Astrocyte (in vitro differentiated cells and primary cell): ENCODE measurements at regions not wholly inside any gene's neighbourhood (a gene's known extent, or its start where the extent isn't known, plus 50 kb on each side); places are given as distances from the start of the nearest gene placed in this dataset.

ENCODE experiments used
- DNase-seq: peaks from one replicate; pipeline ENCODE4 v3.0.0-alpha.2; 2010; ENCODE audit warnings: low read depth
- FAIRE-seq: peaks from 2 replicates; lab custom pipeline; 2011; peaks lifted over from hg19 to GRCh38; lab: Jason Lieb, UNC
- H2AFZ ChIP-seq: 2 replicates; pipeline ENCODE4 v1.6.0; 2012; ENCODE audit warnings: low read depth, low read length, inconsistent platforms
- H3K27ac ChIP-seq: 2 replicates; pipeline ENCODE4 v1.5.1; 2011; ENCODE audit warnings: low read depth, low read length, inconsistent platforms
- H3K27me3 ChIP-seq: 2 replicates; pipeline ENCODE4 v1.6.0; 2011; ENCODE audit warnings: low read length, inconsistent platforms; ENCODE audit not compliant: insufficient read depth
- H3K36me3 ChIP-seq: 2 replicates; pipeline ENCODE4 v1.5.1; 2011; ENCODE audit warnings: low read length, inconsistent platforms; ENCODE audit not compliant: insufficient read depth
- H3K4me1 ChIP-seq: 2 replicates; pipeline ENCODE4 v1.5.1; 2011; ENCODE audit warnings: low read length, inconsistent platforms; ENCODE audit not compliant: insufficient read depth
- H3K4me2 ChIP-seq: 2 replicates; pipeline ENCODE4 v1.6.0; 2012; ENCODE audit warnings: low read length, inconsistent platforms
- H3K4me3 ChIP-seq: 2 replicates; pipeline ENCODE4 v1.5.1; 2011; ENCODE audit warnings: low read depth, mild to moderate bottlenecking, low read length, inconsistent platforms; ENCODE audit not compliant: insufficient read depth
- H3K79me2 ChIP-seq: 2 replicates; pipeline ENCODE4 v1.6.0; 2012; ENCODE audit warnings: mild to moderate bottlenecking, low read length, inconsistent platforms; ENCODE audit not compliant: insufficient read depth
- H3K9ac ChIP-seq: 2 replicates; pipeline ENCODE4 v1.6.0; 2012; ENCODE audit warnings: mild to moderate bottlenecking, low read length, inconsistent platforms
- H3K9me3 ChIP-seq: 2 replicates; pipeline ENCODE4 v1.5.1; 2012; ENCODE audit warnings: low read depth, mild to moderate bottlenecking, low read length, inconsistent platforms; ENCODE audit not compliant: insufficient read depth
- H4K20me1 ChIP-seq: 2 replicates; pipeline ENCODE4 v1.6.0; 2012; ENCODE audit warnings: low read length, inconsistent platforms; ENCODE audit not compliant: insufficient read depth
- H3K27ac Mint-ChIP-seq: one replicate; pipeline ENCODE4 v1.8.0; 2021; ENCODE audit warnings: mild to moderate bottlenecking, mixed read lengths; ENCODE audit not compliant: unreplicated experiment
- H3K27me3 Mint-ChIP-seq: one replicate; pipeline ENCODE4 v1.8.0; 2021; ENCODE audit warnings: low read depth, mixed read lengths; ENCODE audit not compliant: unreplicated experiment
- H3K36me3 Mint-ChIP-seq: one replicate; pipeline ENCODE4 v1.8.0; 2021; ENCODE audit warnings: low read depth, mixed read lengths; ENCODE audit not compliant: unreplicated experiment
- H3K4me1 Mint-ChIP-seq: one replicate; pipeline ENCODE4 v1.8.0; 2021; ENCODE audit warnings: low read depth, mixed read lengths; ENCODE audit not compliant: unreplicated experiment
- H3K4me3 Mint-ChIP-seq: one replicate; pipeline ENCODE4 v1.8.0; 2021; ENCODE audit warnings: mild to moderate bottlenecking, moderate library complexity, mixed read lengths; ENCODE audit not compliant: unreplicated experiment
- H3K9me3 Mint-ChIP-seq: one replicate; pipeline ENCODE4 v1.8.0; 2021; ENCODE audit warnings: mild to moderate bottlenecking, mixed read lengths; ENCODE audit not compliant: unreplicated experiment
- CTCF ChIP-seq: IDR thresholded peaks from 2 replicates; pipeline ENCODE4 v1.5.1; 2011; ENCODE audit warnings: low read depth, mild to moderate bottlenecking, inconsistent platforms, low read length, moderate library complexity; ENCODE audit not compliant: insufficient read depth
- EZH2 ChIP-seq: IDR thresholded peaks from 2 replicates; pipeline ENCODE4 v1.6.1; 2012; ENCODE audit warnings: mild to moderate bottlenecking, low read length, inconsistent platforms; ENCODE audit not compliant: insufficient read depth

GRCh38 chr16:5775916-5776315, 678.3 kb upstream of the EEF2KMT start:
- Histone ChIP-seq H3K27me3 (no peaks in the 10 kb centered on the region), H3K36me3 (no peaks in the 10 kb centered on the region), H2AFZ (no peak overlapping the region), H3K79me2 (no peaks in the 10 kb centered on the region), H3K4me2 (no peak overlapping the region), H4K20me1 (no peaks in the 10 kb centered on the region), H3K27ac (no peak overlapping the region), H3K4me1 (no peaks in the 10 kb centered on the region), H3K9me3 (peaks cover 2% of the 10 kb centered on the region), H3K9ac (no peak overlapping the region), H3K4me3 (no peak overlapping the region)
- DNase-seq = no peak
- Mint-ChIP-seq H3K9me3 (peaks cover 4% of the 10 kb centered on the region), H3K4me3 (no peak overlapping the region), H3K27ac (no peak overlapping the region), H3K36me3 (no peaks in the 10 kb centered on the region), H3K4me1 (no peaks in the 10 kb centered on the region), H3K27me3 (peaks cover 9% of the 10 kb centered on the region)
- FAIRE-seq = no peak
- TF ChIP-seq EZH2 (no peak), CTCF (no peak)

DNA sequence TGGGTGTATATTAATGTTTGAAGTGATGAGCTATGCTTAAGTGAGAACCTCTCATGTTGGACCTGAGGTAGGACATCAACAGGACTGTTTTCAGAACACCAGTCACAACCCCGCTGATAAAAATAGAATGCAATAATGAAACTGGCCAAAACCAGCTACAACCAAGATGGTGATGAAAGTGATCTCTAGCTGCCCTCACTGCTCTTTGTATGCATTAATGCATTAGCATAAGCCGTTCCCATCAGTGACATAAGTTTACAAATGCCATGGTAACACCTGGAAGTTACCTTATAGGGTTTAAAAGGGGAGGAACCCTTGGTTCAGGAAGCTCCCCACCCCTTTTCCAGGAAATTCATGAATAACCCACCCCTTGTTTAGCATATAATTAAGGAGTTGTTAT, 672.5 kb upstream of the EEF2KMT start:
- no peak overlapping the region for H3K27ac Mint-ChIP-seq
- no peaks in the 10 kb centered on the region for H3K4me1 Mint-ChIP-seq
- Histone ChIP-seq H4K20me1 (no peaks in the 10 kb centered on the region), H3K9me3 (peaks cover 5% of the 10 kb centered on the region), H3K27ac (no peak overlapping the region), H3K36me3 (no peaks in the 10 kb centered on the region), H3K4me1 (no peaks in the 10 kb centered on the region), H3K79me2 (no peaks in the 10 kb centered on the region), H3K4me3 (no peak overlapping the region), H3K27me3 (no peaks in the 10 kb centered on the region), H3K4me2 (no peak overlapping the region), H2AFZ (no peak overlapping the region), H3K9ac (no peak overlapping the region)
- peaks cover 12% of the 10 kb centered on the region for H3K27me3 Mint-ChIP-seq
- FAIRE-seq = no peak
- DNase-seq = no peak
- H3K36me3 Mint-ChIP-seq = no peaks in the 10 kb centered on the region
- no peak overlapping the region for H3K4me3 Mint-ChIP-seq
- peaks cover 11% of the 10 kb centered on the region for H3K9me3 Mint-ChIP-seq
- TF ChIP-seq CTCF (no peak), EZH2 (no peak)

GRCh38 chr16:5769513-5769912, 671.9 kb upstream of the EEF2KMT start:
- no peaks in the 10 kb centered on the region for H3K4me1 ChIP-seq
- peaks cover 5% of the 10 kb centered on the region for H3K9me3 ChIP-seq
- Mint-ChIP-seq H3K27ac (no peak overlapping the region), H3K4me1 (no peaks in the 10 kb centered on the region), H3K27me3 (peaks cover 14% of the 10 kb centered on the region), H3K36me3 (no peaks in the 10 kb centered on the region), H3K9me3 (peaks cover 11% of the 10 kb centered on the region), H3K4me3 (no peak overlapping the region)
- no peaks in the 10 kb centered on the region for H3K79me2 ChIP-seq
- no peaks in the 10 kb centered on the region for H3K36me3 ChIP-seq
- no peak overlapping the region for H3K9ac ChIP-seq
- no peak overlapping the region for H3K4me3 ChIP-seq
- no peak for FAIRE-seq
- no peak for DNase-seq
- no peaks in the 10 kb centered on the region for H4K20me1 ChIP-seq
- no peak overlapping the region for H3K4me2 ChIP-seq
- TF ChIP-seq CTCF (no peak), EZH2 (no peak)
- H3K27ac ChIP-seq = no peak overlapping the region
- no peaks in the 10 kb centered on the region for H3K27me3 ChIP-seq
- no peak overlapping the region for H2AFZ ChIP-seq
